GM12878 (cell line): ENCODE measurements at regions not wholly inside any gene's neighbourhood (a gene's known extent, or its start where the extent isn't known, plus 50 kb on each side); places are given as distances from the start of the nearest gene placed in this dataset.
A peak's percentile ranks its signal among the peaks of the same experiment; 100 is the strongest.

ENCODE experiments used
- BRCA1 ChIP-seq: IDR thresholded peaks from 2 replicates; pipeline ENCODE4 v1.6.1; 2011; ENCODE audit warnings: low read depth, low read length, improper control_type of control experiment
- DPF2 ChIP-seq: fragments of 450-650 bp; IDR thresholded peaks from 2 replicates; pipeline ENCODE4 v1.6.1; 2017; ENCODE audit warnings: mild to moderate bottlenecking
- FOS ChIP-seq: IDR thresholded peaks from 3 replicates; pipeline ENCODE4 v1.6.1; 2011; ENCODE audit warnings: borderline replicate concordance; ENCODE audit not compliant: insufficient read length; ENCODE audit errors: extremely low read depth
- FOXM1 ChIP-seq: IDR thresholded peaks from 2 replicates; pipeline ENCODE4 v1.6.1; 2012; ENCODE audit warnings: low read depth, mild to moderate bottlenecking, inconsistent platforms, low read length, moderate library complexity
- HCFC1 ChIP-seq: fragments of 150-350 bp; IDR thresholded peaks from 2 replicates; pipeline ENCODE4 v1.6.1; 2014; ENCODE audit warnings: low read length
- HDAC6 ChIP-seq: fragments of 200-600 bp; sonication (generic); IDR thresholded peaks from one replicate; pipeline ENCODE4 v1.8.0; 2017; ENCODE audit warnings: antibody characterized with exemption; ENCODE audit not compliant: unreplicated experiment
- NBN ChIP-seq: fragments of 450-650 bp; IDR thresholded peaks from 2 replicates; pipeline ENCODE4 v1.6.1; 2016
- NFYB ChIP-seq: IDR thresholded peaks from 2 replicates; pipeline ENCODE4 v1.6.1; 2011; ENCODE audit warnings: low read depth, mild to moderate bottlenecking, low read length, improper control_type of control experiment, moderate library complexity; ENCODE audit not compliant: insufficient read depth
- POU2F2 ChIP-seq: IDR thresholded peaks from 3 replicates; pipeline ENCODE4 v1.6.1; 2011; ENCODE audit warnings: low read depth, mild to moderate bottlenecking, low read length, borderline replicate concordance
- RAD21 ChIP-seq: IDR thresholded peaks from 2 replicates; pipeline ENCODE4 v1.6.1; 2011; ENCODE audit warnings: mild to moderate bottlenecking, low read depth, low read length, moderate library complexity; ENCODE audit not compliant: insufficient read depth
- RUNX3 ChIP-seq: IDR thresholded peaks from 2 replicates; pipeline ENCODE4 v1.6.1; 2012; ENCODE audit warnings: low read length, inconsistent platforms
- TARDBP ChIP-seq: IDR thresholded peaks from 2 replicates; pipeline ENCODE4 v1.6.1; 2016; ENCODE audit warnings: borderline replicate concordance
- TCF7 ChIP-seq: IDR thresholded peaks from 2 replicates; pipeline ENCODE4 v1.6.1; 2014; ENCODE audit warnings: antibody characterized with exemption, borderline replicate concordance
- YBX1 ChIP-seq: fragments of 450-650 bp; IDR thresholded peaks from 2 replicates; pipeline ENCODE4 v1.6.1; 2016; ENCODE audit warnings: antibody characterized with exemption
- ZBED1 ChIP-seq: IDR thresholded peaks from 2 replicates; pipeline ENCODE4 v1.6.1; 2016; ENCODE audit warnings: borderline replicate concordance
- ZNF384 ChIP-seq: IDR thresholded peaks from 2 replicates; pipeline ENCODE4 v1.6.1; 2012; ENCODE audit warnings: low read depth, mild to moderate bottlenecking, low read length, improper control_type of control experiment, borderline replicate concordance
- TF ChIP-seq, protein P1 (sequence below): fragments of 450-650 bp; IDR thresholded peaks from 2 replicates; pipeline ENCODE4 v1.6.1; 2017; ENCODE audit warnings: mild to moderate bottlenecking, moderate library complexity
- TF ChIP-seq, protein P2 (sequence below): IDR thresholded peaks from 2 replicates; pipeline ENCODE4 v1.6.1; 2012; ENCODE audit warnings: low read length, inconsistent platforms
- TF ChIP-seq, protein P3 (sequence below), 3 experiments: IDR thresholded peaks in 2 of 3; conservative IDR thresholded peaks in 1 of 3; 2 replicates each; pipeline ENCODE4 v1.5.1; 2011; ENCODE audit warnings: low read depth in 3 of 3, low read length in 3 of 3, mild to moderate bottlenecking in 3 of 3, control low read depth in 2 of 3, moderate library complexity in 2 of 3, inconsistent platforms in 1 of 3, mixed read lengths in 1 of 3; ENCODE audit not compliant: control insufficient read depth in 2 of 3, insufficient read depth in 1 of 3; ENCODE audit errors: extremely low read depth in 1 of 3
- TF ChIP-seq, protein P4 (sequence below): IDR thresholded peaks from 2 replicates; pipeline ENCODE4 v1.6.1; 2012; ENCODE audit warnings: mild to moderate bottlenecking, low read depth, low read length

DNA sequence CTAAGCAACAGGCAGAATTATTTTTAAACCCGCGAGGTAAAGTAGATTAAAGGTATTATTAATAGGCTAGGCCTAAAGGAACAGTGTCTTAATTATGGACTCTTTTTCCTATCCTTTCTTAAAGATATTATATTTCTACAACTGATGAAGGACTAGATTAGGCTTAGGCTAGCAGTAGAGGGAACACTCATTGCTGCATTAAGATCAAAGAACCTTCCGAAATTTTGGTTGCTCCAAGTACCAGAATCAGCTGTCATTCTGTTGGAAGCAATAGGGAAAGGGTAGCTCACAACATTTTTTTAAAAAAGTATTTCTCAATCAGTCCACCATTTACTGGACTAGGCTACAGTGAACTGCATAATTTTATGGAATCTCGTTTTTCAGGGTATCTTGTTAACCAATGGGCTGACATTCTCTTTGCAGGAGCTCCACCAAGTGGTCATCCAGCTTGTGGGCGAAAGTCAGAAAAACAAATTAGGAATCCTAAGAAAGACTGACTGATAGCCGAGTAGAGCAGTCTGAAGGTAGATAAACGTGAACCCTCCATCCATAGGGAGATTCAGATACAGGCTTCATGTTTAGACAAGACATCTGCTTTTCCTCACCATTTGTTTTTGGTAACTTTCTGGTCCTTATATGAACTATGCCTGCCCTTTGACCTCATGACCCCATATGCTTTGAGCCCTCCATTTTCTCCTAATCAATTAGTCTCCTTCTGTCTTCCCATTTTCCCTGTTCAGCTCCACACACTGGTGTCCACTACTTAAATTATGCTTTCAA lies 103.6 kb upstream of the CHD1 start (continued):
- TF ChIP-seq, protein P1, sequence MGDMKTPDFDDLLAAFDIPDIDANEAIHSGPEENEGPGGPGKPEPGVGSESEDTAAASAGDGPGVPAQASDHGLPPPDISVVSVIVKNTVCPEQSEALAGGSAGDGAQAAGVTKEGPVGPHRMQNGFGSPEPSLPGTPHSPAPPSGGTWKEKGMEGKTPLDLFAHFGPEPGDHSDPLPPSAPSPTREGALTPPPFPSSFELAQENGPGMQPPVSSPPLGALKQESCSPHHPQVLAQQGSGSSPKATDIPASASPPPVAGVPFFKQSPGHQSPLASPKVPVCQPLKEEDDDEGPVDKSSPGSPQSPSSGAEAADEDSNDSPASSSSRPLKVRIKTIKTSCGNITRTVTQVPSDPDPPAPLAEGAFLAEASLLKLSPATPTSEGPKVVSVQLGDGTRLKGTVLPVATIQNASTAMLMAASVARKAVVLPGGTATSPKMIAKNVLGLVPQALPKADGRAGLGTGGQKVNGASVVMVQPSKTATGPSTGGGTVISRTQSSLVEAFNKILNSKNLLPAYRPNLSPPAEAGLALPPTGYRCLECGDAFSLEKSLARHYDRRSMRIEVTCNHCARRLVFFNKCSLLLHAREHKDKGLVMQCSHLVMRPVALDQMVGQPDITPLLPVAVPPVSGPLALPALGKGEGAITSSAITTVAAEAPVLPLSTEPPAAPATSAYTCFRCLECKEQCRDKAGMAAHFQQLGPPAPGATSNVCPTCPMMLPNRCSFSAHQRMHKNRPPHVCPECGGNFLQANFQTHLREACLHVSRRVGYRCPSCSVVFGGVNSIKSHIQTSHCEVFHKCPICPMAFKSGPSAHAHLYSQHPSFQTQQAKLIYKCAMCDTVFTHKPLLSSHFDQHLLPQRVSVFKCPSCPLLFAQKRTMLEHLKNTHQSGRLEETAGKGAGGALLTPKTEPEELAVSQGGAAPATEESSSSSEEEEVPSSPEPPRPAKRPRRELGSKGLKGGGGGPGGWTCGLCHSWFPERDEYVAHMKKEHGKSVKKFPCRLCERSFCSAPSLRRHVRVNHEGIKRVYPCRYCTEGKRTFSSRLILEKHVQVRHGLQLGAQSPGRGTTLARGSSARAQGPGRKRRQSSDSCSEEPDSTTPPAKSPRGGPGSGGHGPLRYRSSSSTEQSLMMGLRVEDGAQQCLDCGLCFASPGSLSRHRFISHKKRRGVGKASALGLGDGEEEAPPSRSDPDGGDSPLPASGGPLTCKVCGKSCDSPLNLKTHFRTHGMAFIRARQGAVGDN: no peak
- TF ChIP-seq HDAC6 (no peak), NFYB (peak; percentile 35; the same call in 1 of the 2 replicates), RAD21 (peak; percentile 99), TCF7 (peak; percentile 79), POU2F2 (0 out of 3 replicates have a peak, but pooled peaks have one; percentile 11), RUNX3 (peak; percentile 75), ZNF384 (no peak), TARDBP (no peak), FOXM1 (peak; percentile 60; the same call in 1 of the 2 replicates), BRCA1 (no peak), DPF2 (no peak), YBX1 (no peak), FOS (no peak), HCFC1 (no peak), ZBED1 (no peak), NBN (0 out of 2 replicates have a peak, but pooled peaks have one; percentile 15)
- TF ChIP-seq, protein P2, sequence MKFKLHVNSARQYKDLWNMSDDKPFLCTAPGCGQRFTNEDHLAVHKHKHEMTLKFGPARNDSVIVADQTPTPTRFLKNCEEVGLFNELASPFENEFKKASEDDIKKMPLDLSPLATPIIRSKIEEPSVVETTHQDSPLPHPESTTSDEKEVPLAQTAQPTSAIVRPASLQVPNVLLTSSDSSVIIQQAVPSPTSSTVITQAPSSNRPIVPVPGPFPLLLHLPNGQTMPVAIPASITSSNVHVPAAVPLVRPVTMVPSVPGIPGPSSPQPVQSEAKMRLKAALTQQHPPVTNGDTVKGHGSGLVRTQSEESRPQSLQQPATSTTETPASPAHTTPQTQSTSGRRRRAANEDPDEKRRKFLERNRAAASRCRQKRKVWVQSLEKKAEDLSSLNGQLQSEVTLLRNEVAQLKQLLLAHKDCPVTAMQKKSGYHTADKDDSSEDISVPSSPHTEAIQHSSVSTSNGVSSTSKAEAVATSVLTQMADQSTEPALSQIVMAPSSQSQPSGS: no peak
- TF ChIP-seq, protein P3, sequence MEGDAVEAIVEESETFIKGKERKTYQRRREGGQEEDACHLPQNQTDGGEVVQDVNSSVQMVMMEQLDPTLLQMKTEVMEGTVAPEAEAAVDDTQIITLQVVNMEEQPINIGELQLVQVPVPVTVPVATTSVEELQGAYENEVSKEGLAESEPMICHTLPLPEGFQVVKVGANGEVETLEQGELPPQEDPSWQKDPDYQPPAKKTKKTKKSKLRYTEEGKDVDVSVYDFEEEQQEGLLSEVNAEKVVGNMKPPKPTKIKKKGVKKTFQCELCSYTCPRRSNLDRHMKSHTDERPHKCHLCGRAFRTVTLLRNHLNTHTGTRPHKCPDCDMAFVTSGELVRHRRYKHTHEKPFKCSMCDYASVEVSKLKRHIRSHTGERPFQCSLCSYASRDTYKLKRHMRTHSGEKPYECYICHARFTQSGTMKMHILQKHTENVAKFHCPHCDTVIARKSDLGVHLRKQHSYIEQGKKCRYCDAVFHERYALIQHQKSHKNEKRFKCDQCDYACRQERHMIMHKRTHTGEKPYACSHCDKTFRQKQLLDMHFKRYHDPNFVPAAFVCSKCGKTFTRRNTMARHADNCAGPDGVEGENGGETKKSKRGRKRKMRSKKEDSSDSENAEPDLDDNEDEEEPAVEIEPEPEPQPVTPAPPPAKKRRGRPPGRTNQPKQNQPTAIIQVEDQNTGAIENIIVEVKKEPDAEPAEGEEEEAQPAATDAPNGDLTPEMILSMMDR (IDR thresholded peaks at IDR 0.05 in 2 of 3, conservative IDR thresholded peaks at IDR 0.05 in 1 of 3; ENCODE audit: control insufficient read depth in 2 of 3, extremely low read depth in 1 of 3, insufficient read depth in 1 of 3, low read depth in 3 of 3, low read length in 3 of 3): peak; percentile 60 to 85 (median 79)
- TF ChIP-seq, protein P4, sequence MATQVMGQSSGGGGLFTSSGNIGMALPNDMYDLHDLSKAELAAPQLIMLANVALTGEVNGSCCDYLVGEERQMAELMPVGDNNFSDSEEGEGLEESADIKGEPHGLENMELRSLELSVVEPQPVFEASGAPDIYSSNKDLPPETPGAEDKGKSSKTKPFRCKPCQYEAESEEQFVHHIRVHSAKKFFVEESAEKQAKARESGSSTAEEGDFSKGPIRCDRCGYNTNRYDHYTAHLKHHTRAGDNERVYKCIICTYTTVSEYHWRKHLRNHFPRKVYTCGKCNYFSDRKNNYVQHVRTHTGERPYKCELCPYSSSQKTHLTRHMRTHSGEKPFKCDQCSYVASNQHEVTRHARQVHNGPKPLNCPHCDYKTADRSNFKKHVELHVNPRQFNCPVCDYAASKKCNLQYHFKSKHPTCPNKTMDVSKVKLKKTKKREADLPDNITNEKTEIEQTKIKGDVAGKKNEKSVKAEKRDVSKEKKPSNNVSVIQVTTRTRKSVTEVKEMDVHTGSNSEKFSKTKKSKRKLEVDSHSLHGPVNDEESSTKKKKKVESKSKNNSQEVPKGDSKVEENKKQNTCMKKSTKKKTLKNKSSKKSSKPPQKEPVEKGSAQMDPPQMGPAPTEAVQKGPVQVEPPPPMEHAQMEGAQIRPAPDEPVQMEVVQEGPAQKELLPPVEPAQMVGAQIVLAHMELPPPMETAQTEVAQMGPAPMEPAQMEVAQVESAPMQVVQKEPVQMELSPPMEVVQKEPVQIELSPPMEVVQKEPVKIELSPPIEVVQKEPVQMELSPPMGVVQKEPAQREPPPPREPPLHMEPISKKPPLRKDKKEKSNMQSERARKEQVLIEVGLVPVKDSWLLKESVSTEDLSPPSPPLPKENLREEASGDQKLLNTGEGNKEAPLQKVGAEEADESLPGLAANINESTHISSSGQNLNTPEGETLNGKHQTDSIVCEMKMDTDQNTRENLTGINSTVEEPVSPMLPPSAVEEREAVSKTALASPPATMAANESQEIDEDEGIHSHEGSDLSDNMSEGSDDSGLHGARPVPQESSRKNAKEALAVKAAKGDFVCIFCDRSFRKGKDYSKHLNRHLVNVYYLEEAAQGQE: no peak
